Stimulated activated CD8-positive, alpha-beta memory T cell treated with anti-CD3 and anti-CD28 coated beads, Interleukin-15, amount 100 ng/mL, for 48 hours (primary cell): ENCODE measurements at regions not wholly inside any gene's neighbourhood (a gene's known extent, or its start where the extent isn't known, plus 50 kb on each side); places are given as distances from the start of the nearest gene placed in this dataset.

ENCODE experiments used
- DNase-seq, 2 donors: peaks; one replicate each; pipeline ENCODE4 v3.0.0-alpha.2; 2020; ENCODE audit warnings: low read depth in 2 of 2

DNA sequence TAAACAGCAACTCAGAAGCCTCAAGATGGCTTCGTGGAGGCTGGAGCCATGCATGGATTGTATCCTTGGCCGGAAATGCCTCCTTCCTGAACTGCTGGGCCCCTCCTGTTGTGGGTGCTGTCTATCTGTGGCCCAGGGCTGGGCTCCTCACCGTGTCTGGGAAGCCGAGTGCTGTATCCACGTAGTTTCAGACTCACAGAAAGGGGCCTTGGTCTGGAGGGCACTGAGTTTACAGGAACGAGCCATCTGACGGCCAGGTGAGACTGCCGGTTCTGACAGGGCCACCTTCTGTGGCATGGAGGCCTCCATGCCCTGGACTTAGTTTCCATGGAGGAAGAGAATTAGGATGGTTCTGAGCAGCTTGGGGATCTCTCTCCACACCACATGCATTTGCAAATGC, 142.2 kb downstream of the ERMARD start:
- no peak for DNase-seq

DNA sequence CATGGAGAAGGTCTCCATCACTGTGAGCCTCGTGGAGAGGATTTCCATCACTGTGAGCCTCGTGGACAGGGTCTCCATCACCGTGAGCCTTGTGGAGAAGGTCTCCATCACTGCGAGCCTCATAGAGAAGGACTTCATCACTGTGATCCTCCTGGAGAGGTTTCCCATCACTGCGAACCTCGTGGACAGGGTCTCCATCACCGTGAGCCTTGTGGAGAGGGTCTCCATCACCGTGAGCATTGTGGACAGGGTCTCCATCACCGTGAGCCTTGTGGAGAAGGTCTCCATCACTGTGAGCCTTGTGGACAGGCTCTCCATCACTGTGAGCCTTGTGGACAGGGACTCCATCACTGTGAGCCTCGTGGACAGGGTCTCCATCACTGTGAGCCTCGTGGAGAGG, 140.4 kb downstream of the ERMARD start:
- no peak for DNase-seq

DNA sequence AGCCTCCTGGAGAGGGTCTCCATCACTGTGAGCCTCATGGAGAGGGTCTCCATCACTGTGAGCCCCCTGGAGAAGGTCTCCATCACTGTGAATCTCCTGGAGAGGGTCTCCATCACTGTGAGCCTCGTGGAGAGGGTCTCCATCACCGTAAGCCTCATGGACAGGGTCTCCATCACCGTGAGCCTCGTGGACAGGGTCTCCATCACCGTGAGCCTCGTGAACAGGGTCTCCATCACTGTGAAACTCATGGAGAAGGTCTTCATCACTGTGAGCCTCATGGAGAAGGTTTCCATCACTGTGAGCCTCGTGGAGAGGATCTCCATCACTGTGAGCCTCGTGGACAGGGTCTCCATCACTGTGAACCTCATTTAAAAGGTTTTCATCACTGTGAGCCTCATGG, 140.0 kb downstream of the ERMARD start:
- DNase-seq: no peak

DNA sequence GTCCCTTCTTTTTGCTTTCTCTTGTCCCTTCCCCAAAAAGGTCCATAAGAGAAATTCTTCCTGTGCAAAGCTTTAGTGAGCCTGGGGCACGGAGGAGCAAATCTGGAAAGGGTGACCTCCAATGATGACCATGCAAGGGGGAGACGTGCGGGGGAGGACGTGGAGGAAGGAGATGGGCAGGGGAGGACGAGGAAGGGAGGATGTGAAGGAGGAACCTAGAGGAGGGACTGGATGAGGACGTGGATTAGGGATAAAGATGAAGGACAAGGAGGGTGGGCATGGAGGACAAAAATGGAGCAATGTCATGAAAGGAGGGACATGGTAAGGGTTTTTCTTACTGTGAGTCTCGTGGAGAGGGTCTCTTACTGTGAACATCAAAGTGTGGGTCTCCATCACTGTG, 139.5 kb downstream of the ERMARD start:
- no peak for DNase-seq

DNA sequence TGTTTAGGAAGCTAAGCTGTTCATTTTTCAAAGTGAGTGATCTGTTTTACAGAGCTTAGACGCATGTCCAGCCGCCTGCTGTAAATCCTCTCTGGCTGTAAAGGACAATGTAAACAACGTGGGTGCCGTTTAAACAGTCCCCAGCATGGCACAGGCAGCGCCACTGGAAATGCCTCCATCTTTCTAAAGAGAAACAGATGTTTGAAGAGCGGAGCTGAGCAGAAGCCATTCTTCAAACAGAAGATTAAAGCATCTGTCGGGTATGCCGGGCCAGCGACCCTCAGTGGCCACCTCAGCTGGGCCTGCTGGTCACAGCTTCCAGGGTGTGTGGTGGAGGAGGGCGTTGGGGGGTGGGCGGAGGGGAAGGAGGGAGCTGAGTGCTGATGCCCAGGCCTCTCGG, 138.6 kb downstream of the ERMARD start:
- DNase-seq: no peak

DNA sequence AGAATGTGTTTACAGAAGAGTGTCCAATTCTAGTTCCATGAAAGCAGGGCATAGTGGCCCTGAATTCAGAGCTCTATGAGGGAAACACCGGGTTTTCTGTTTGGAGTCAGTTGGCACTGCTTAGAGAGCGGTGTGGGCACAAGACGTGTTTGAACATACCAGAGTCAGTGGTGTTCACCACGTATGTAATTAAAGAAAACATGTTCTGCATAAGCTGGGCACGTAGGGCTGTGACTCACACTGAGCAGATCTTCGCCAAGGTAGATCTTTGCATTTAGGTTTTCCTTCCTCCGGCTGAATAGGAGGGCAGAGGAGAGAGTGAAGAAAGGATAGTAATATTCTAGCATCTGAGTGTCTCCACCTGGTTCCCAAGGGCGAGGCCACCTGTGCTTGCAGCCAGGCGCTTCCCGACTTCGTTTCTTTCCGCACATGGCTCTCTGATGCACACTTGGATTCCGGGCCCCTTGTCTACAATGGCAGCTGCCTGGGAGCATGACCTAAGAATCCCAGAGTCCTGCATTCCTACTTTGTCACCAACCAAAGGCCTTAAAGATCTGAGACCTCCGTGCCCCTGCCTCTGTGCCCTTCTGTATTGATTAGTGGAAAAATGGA, 136.2 kb downstream of the ERMARD start:
- no peak for DNase-seq

DNA sequence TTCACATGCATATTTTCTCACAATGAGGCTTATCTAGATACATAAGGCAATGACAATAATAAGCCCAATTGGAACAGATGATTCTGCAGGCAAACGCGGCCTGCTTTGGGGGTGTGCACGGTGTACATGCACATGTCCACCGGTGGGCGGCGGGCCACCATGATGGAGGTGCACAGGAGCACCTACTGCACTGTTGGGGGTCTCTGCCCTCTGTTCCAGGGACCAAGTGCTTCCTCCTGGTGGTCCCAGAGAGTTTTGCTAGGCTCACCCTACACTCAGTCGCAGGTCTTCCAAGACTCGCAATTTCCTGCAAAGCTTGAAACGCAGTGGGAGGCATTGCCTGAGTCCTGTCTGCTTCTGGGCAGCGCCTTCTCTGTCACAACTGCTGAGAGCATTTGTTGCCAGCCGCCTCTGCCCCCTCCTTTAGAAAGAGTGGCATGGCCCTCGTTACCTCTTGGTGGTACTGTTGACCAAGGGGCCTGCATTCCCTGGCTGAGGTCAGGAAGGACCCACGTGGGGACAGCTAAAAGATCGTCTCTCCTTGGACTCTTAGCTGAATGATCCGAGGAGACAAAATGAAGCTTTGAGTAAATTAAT, 135.3 kb downstream of the ERMARD start:
- no peak for DNase-seq

DNA sequence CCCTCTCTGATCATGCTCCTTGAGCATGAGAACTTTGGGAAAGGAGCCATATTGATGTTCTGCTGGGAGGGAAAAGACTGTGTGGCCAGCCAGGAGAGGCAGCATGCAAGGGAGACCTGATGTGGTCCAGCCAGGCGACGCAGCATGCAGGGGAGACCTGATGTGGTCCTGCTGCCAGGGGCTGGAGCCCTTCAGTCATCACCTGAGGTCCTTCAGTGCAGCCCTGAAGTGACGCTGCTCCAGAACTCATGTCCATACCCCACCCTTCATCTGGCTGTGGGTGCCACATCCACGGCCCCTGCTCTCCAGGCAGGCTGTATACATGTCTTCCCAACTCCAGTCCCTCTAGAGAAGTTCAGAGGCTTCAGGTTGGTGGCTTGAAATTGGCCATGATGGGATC, 134.4 kb downstream of the ERMARD start:
- DNase-seq: no peak

DNA sequence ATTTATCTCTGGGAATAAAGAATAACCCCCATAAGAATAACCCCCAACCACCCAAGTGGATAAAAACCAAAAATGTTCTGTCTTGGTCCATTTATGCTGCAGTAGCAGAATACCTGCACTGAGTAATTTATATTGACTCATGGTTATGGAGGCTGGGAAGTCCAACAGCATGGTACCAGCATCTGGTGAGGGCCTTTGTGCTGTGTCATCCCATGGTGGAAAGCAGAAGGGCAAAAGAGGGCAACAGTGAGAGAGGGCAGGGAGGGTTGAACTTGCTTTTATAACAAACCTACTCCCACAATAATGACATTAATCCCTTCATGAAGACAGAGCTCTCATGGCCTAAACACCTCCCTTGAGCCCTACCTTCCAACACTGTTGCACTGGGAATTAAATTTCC, 133.7 kb downstream of the ERMARD start:
- DNase-seq: no peak

DNA sequence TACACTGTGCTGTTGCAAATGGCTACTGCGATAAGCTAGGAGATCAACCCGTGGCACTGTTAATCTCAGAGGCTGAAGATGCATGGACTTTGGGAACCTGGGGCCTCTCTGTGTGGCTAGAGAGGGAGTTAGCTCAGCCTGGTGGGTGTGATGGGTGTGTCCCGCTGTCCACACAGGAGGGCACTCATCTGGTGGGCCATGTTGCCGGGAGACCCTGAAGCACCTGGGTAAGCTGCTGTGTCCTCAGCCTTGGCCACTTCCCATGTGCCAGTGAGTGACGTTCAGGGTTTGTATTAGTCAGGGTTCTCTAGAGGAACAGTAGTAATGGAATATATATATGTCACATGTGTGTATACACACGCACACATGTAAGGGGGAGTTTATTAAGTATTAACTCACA, 132.7 kb downstream of the ERMARD start:
- no peak for DNase-seq

DNA sequence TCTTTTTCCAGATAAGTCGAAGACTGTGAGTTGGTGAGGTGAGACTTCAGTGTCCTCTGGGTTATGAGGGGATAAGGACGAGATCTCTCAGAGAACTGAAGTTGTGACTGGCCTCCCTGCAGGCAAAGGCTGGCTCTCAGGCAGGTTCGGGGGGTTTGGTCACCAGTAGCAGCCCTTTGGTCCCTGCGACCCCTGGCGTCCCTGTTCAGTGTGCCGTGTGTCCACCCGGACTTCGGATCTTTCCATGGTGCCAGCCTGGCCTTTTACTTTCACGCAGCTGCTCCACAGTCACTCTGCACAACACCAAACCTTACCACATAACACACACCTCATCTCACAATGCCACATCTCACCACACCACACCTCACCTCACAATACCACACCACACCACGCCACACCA, 131.9 kb downstream of the ERMARD start:
- no peak for DNase-seq

DNA sequence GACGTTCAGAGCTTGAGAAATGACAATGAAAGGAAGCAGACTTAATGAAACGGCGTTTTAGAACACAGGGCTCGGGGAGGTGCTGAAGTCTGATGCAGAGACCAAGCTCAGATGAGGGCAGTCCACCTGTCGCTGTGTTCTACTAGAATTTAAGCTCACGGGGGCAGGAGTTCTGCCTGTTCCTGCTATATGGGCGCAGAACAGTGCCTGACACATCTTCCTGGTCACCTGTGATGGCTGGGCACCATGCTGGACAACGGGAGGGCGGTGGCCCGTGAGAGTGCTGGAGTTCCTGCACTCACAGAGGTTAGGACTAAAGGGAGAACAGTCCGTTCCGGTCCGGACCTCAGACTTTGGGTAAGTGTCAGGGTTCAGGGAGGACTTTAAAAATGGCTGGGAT, 130.6 kb downstream of the ERMARD start:
- no peak for DNase-seq

DNA sequence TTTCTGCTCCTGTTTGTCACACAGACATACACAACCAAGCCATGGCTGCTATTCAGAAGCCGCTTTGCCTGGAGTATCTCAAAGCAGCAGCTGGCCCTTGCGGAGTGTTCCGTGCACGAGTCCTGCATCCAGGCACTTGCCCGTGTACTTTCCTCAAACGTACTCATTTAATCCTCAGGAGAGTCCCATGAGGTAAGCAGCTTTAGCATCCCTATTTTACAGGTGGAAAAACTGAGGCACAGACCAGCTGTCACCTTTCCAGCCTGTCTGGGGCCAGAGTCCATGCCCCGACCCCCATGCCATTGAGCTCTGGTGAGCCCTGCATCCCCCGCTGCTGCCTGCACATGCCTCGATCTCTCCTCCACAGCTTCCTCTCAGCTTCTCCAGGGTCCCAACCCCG, 130.0 kb downstream of the ERMARD start:
- no peak for DNase-seq

DNA sequence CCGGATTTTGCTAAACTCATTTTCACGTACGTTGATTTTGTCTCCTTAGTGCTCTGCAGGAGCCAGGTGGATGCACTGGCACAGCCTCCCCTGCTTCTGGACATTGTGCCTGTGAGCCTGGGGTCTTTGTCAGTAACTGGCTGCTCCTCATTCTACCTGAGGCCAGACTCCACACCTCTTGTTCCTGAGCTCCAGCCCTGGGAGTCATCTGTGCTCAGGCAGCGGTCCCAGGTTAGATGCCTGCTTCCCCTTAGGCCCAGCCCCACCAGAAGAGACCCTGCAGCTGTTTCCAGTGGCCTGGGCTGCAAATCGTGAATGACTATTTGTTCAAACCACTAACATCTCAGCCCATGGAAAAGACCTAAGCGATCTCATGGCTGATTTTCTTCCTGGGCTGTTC, 129.1 kb downstream of the ERMARD start:
- DNase-seq: no peak

DNA sequence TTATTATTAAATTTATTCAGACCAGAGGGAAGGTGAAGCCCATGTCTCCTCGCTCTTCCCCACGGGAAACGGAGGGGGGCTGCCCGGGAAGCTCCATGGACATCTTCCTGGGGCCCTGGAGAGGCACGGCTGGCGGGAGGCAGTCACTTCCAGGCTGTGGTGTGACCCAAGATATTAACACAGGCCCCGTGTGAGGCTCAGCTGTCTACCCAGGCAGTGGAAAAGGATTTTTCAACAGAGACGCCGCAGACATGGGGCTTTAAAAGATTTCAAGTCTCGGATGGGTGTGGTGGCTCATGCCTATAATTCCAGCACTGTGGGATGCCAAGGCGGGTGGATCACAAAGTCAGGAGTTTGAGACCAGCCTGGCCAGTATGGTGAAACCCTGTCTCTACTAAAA, 117.9 kb downstream of the ERMARD start:
- no peak for DNase-seq

DNA sequence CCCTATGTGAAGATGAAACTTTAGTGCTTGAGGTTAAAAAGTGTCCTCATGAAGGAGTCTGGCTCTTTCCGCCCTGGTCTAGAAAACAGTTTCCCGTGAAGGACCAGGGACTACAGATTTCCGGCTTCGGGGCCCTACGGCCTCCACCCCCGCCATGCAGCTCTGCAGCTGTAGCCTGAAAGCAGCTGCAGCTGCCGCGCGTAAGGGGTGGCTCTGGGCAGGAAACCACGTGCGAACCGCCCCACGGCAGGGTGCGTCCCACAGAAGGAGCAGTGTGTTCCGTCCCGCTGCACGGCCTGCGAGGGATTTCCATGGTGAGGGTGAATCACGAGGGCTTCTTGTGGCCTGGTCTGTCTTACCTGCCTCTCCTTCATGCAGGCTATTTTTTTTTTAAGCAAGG, 117.0 kb downstream of the ERMARD start:
- DNase-seq: peak; percentile 25 to 53

DNA sequence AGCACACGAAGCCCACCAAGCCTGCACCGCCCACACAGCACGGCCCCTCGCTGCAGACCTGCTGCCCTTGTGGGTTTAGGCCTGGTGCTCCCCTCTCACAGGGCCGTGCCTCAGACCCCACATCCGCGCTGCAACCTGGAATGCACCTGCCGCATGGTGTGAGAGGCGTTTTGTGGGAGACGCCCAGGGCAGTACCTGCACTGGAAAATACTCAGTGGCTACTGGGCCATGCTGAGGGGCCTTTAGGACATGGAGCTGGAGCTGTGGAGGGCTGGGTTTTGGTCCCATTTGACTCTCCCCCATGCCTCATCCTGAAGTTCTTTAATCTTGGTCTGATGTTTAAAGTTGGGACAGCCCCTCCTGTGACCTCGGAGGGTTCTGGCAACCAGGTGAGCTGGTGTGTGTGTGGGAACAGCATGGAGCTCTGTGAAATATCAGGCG, 116.3 kb downstream of the ERMARD start:
- DNase-seq: no peak

DNA sequence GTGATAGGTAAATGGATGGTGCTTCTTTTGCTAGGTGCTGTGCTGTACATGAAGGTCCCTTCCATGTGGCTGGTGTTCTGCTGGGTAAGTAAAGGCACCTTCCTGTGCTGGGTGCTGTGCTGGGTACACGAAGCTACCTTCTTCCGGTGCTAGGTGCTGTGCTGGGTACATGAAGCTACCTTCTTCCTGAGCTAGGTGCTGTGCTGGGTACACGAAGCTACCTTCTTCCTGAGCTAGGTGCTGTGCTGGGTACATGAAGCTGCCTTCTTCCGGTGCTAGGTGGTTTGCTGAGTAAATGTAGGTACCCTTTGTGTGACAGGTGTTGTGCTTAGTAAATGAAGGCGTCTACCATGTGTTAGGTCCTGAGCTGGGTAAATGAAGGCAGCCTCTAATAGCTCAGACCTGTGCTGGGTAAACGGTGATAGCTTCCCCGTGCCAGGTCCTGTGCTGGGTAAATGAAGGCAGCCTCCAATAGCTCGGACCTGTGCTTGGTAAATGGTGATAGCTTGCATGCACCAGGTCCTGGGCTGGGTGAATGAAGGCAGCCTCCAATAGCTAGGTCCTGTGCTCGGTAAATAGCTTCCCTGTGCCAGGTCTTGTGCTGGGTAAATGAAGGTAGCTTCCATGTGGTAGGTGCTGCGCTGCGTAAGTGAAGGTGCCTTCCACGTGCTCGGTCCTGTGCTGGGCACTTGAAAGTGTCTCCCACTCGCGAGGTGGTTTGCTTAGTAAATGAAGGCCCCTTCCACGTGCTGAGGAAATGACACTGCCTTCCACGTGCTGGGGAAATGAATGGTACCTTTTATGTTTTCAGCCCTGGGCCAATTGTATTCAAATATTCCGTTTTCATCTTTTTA, 115.5 kb downstream of the ERMARD start:
- DNase-seq: no peak

DNA sequence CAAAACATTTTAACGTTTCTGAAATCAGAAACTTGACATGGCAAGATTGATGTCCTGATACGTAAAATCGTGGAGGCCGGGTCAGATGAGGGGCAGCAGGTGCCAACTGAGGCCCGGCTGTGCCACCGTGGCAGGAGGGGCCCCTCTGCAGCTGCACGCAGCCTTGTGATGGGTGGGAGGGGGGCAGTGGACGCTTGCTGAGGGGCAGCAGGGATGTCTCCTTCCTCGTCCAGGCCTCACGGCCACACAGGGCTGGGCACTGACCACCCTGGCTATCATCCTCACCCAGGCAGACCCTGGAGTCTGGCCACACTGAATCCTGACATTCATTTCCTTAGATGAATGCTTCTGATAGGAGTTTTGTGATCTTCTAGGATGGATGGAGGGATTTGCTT, 114.7 kb downstream of the ERMARD start:
- DNase-seq: no peak

DNA sequence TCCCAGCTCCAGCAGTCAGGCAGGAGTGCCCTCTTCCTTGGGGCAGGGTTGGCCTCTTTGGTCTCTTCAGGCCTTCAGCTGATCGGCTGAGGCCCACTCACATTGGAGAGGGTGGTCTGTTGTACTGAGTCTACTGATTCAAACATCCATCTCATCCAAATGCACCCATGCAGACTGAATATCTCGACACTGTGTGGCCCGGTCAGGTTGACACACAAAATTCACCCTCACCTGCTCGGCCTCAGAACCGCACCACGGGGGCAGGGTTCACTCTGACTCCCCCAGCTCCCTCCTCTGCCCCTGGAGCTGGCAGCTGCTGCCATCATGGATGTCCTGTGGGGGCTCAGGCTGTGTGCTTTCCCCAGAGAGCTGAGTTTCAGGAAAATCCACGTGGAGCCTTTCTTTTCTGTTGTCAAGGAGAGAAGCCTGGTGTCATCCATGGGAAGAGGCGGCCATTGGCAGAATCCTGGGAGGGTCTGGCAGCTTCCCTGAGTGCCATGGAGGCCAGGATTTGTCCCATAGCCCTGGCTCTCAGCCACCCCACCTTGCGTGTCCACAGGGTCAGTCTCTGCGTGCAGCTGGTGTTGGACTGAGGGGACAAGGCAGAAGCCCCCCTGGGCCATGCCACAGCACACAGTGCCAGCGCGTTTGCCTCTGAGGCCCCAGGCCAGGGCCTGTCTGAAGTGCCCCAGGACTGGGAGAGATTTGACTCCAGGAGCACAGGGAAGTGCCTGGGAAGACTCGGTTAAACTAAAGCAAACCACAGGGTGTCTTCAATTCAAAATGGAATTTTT, 114.1 kb downstream of the ERMARD start:
- no peak for DNase-seq

DNA sequence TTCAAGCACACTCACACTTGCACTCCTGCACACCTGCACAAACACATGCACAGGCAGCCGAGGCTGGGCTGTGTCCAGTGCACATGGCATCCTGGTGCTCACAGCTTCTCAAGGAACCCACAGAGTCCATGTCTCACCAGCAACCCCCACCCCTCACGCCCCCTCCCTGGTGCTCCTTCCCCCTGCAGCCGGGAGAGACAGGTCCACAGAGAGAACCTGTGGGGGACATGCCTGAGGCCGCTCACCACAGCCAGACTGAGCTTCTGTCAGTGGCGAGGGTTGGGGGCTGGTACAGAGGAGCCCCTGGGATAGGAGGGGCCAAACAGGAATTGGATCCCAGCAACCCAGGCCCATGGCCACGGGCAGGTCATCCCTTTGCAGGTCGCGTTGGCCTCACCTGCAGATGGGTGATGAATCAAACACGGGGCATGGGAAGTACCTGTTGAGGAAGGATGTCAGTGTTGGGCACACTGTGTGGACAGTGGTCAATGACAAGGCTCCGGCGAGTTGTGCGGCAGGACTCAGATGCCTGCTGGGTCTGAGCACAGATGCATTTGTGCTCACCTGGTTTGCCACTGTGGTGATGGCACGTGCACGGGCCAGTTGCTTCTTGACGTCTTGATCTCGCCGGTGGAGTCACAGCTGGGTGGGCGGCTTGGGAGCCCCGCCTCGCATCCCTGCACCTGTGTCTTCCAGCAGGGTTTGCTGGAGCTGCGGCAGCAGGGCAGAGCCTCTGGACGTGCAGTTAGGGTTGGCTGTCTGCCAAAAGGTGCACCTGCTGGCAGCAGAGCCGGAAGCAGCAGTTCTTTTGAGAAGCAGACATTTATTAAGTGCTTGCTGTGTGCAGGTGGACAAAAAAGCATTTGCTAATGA, 113.0 kb downstream of the ERMARD start:
- DNase-seq: no peak
